Testis (tissue), 2 donors: ENCODE measurements at regions not wholly inside any gene's neighbourhood (a gene's known extent, or its start where the extent isn't known, plus 50 kb on each side); places are given as distances from the start of the nearest gene placed in this dataset.

Source experiments
- CTCF ChIP-seq, 3 experiments: fragments of 450-650 bp in 2 of 3; fragments of 200-600 bp in 1 of 3; sonication (generic) in 1 of 3; IDR thresholded peaks; one replicate each; pipeline ENCODE4 v1.5.1; 2016 to 2019; ENCODE audit warnings: antibody characterized with exemption in 3 of 3, mild to moderate bottlenecking in 2 of 3, moderate library complexity in 1 of 3
- POLR2A ChIP-seq: fragments of 450-650 bp; IDR thresholded peaks from one replicate; pipeline ENCODE4 v1.6.1; 2017; ENCODE audit warnings: antibody characterized with exemption, mild to moderate bottlenecking, moderate library complexity

- TF ChIP-seq CTCF (IDR thresholded peaks at IDR 0.05) (no peak), POLR2A (no peak)
Observed at GRCh38 chr12:42885677-42886076, 296.1 kb upstream of the PRICKLE1 start.
